ENCODE measurements at regions not wholly inside any gene's neighbourhood (a gene's known extent, or its start where the extent isn't known, plus 50 kb on each side); places are given as distances from the start of the nearest gene placed in this dataset.

DNA sequence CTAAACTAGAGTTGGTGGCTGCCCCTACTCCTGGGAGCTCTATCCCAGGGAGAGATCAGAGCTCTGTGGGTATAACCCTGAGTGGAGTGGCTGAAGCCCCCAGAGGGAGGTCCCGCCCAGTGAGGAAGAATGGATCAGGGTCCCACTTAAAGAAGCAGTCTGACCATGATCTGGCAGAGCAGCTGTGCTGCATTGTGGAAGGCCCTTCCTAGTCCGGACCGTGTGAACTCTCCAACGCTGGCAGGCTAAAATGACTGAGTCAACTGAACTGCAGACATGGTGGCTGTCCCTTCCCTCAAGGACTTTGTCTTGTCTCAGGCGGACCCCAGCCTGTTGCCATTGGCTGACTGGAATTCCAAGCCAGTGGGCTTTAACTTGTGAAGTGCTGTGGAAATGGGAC is 494.2 kb downstream of the FAM181B start:
- Histone ChIP-seq H3K4me3 (no peak overlapping the region), H3K27me3 (no peaks in the 10 kb centered on the region), H3K4me1 (no peaks in the 10 kb centered on the region), H3K27ac (no peak overlapping the region), H3K79me2 (ENCODE audit: low read depth) (no peaks in the 10 kb centered on the region), H4K20me1 (ENCODE audit: low read depth) (no peaks in the 10 kb centered on the region), H3K9me3 (ENCODE audit: low read depth) (no peaks in the 10 kb centered on the region), H3K36me3 (no peaks in the 10 kb centered on the region), H2AFZ (replicated peaks) (no peak overlapping the region), H3K9ac (no peak overlapping the region), H3F3A (ENCODE audit: low read depth) (no peaks in the 10 kb centered on the region), H3K4me2 (no peak overlapping the region)
- Mint-ChIP-seq H3K27me3 (ENCODE audit: insufficient read depth, low read depth) (no peaks in the 10 kb centered on the region), H3K36me3 (no peaks in the 10 kb centered on the region), H3K4me1 (no peaks in the 10 kb centered on the region), H3K4me3 (no peak overlapping the region), H3K27ac (no peak overlapping the region), H3K9me3 (no peaks in the 10 kb centered on the region)
- no peak for DNase-seq (ENCODE audit: low spot score)
- no peak for TF ChIP-seq EZH2phosphoT487 (IDR thresholded peaks at IDR 0.05)
- TF ChIP-seq, protein P1, sequence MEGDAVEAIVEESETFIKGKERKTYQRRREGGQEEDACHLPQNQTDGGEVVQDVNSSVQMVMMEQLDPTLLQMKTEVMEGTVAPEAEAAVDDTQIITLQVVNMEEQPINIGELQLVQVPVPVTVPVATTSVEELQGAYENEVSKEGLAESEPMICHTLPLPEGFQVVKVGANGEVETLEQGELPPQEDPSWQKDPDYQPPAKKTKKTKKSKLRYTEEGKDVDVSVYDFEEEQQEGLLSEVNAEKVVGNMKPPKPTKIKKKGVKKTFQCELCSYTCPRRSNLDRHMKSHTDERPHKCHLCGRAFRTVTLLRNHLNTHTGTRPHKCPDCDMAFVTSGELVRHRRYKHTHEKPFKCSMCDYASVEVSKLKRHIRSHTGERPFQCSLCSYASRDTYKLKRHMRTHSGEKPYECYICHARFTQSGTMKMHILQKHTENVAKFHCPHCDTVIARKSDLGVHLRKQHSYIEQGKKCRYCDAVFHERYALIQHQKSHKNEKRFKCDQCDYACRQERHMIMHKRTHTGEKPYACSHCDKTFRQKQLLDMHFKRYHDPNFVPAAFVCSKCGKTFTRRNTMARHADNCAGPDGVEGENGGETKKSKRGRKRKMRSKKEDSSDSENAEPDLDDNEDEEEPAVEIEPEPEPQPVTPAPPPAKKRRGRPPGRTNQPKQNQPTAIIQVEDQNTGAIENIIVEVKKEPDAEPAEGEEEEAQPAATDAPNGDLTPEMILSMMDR (IDR thresholded peaks at IDR 0.05) = no peak
- TF ChIP-seq EZH2 (IDR thresholded peaks at IDR 0.05) = no peak

DNA sequence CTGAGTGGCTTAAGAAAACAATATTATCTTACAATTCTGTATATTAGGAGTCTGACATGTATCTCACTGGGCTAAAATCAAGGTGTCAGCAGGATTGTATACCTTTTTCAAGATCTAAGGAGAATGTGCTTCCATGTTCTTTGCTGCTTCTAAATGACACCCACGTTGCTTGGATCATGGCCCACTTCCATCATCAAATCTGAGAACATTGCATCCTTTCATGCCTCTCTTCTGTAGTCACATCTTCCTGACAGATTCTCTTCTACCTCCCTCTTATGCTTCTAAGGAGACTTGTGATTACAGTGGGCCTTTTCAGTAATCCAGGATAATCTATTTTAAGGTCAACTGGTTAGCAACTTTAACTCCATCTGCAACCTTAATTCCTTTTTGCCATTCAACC is 499.4 kb downstream of the FAM181B start:
- H3K4me3 Mint-ChIP-seq = no peak overlapping the region
- H2AFZ ChIP-seq (replicated peaks) = no peak overlapping the region
- no peak overlapping the region for H3K27ac ChIP-seq
- H3K4me1 Mint-ChIP-seq = no peaks in the 10 kb centered on the region
- no peaks in the 10 kb centered on the region for H3K79me2 ChIP-seq (ENCODE audit: low read depth)
- no peak overlapping the region for H3K9ac ChIP-seq
- no peak overlapping the region for H3K4me2 ChIP-seq
- H3K27me3 Mint-ChIP-seq (ENCODE audit: insufficient read depth, low read depth) = no peaks in the 10 kb centered on the region
- no peaks in the 10 kb centered on the region for H3F3A ChIP-seq (ENCODE audit: low read depth)
- H3K9me3 ChIP-seq (ENCODE audit: low read depth) = no peaks in the 10 kb centered on the region
- no peaks in the 10 kb centered on the region for H3K9me3 Mint-ChIP-seq
- H3K36me3 Mint-ChIP-seq = no peaks in the 10 kb centered on the region
- DNase-seq (ENCODE audit: low spot score) = no peak
- no peak overlapping the region for H3K27ac Mint-ChIP-seq
- no peak overlapping the region for H3K4me3 ChIP-seq
- TF ChIP-seq, protein P1 (IDR thresholded peaks at IDR 0.05) = no peak
- TF ChIP-seq EZH2 (IDR thresholded peaks at IDR 0.05) (no peak), EZH2phosphoT487 (IDR thresholded peaks at IDR 0.05) (no peak)
- no peaks in the 10 kb centered on the region for H3K36me3 ChIP-seq
- no peaks in the 10 kb centered on the region for H3K4me1 ChIP-seq
- no peaks in the 10 kb centered on the region for H4K20me1 ChIP-seq (ENCODE audit: low read depth)
- no peaks in the 10 kb centered on the region for H3K27me3 ChIP-seq

DNA sequence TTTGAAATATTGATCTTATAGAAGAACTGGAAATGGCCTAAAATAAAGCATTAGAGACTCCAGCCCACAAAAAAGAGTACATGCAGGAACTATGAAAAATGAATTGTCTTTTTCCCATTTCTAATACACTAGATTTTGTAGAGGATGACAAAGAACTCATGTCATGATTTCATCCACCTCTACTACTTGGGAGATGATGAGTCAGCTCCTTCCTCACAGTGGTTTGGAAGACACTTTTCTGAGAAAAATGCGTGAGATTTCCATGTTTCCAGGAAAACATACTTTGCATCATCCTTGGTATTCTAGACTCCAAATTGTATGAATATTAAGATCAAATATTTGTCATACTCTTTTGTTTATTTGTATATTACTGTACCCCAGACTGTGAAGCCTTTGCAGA is 500.5 kb downstream of the FAM181B start:
- no peak overlapping the region for H3K27ac Mint-ChIP-seq
- no peaks in the 10 kb centered on the region for H3F3A ChIP-seq (ENCODE audit: low read depth)
- no peaks in the 10 kb centered on the region for H3K27me3 ChIP-seq
- no peak overlapping the region for H3K4me3 ChIP-seq
- no peak overlapping the region for H3K4me2 ChIP-seq
- H3K27ac ChIP-seq = no peak overlapping the region
- H3K36me3 Mint-ChIP-seq = no peaks in the 10 kb centered on the region
- no peaks in the 10 kb centered on the region for H3K27me3 Mint-ChIP-seq (ENCODE audit: insufficient read depth, low read depth)
- H3K9ac ChIP-seq = no peak overlapping the region
- no peaks in the 10 kb centered on the region for H3K4me1 Mint-ChIP-seq
- no peak overlapping the region for H3K4me3 Mint-ChIP-seq
- H4K20me1 ChIP-seq (ENCODE audit: low read depth) = no peaks in the 10 kb centered on the region
- no peak overlapping the region for H2AFZ ChIP-seq (replicated peaks)
- H3K9me3 Mint-ChIP-seq = no peaks in the 10 kb centered on the region
- no peaks in the 10 kb centered on the region for H3K79me2 ChIP-seq (ENCODE audit: low read depth)
- no peak for TF ChIP-seq EZH2phosphoT487 (IDR thresholded peaks at IDR 0.05)
- TF ChIP-seq EZH2 (IDR thresholded peaks at IDR 0.05) = no peak
- TF ChIP-seq, protein P1 (IDR thresholded peaks at IDR 0.05) = no peak
- H3K9me3 ChIP-seq (ENCODE audit: low read depth) = no peaks in the 10 kb centered on the region
- no peaks in the 10 kb centered on the region for H3K4me1 ChIP-seq
- H3K36me3 ChIP-seq = no peaks in the 10 kb centered on the region
- no peak for DNase-seq (ENCODE audit: low spot score)

DNA sequence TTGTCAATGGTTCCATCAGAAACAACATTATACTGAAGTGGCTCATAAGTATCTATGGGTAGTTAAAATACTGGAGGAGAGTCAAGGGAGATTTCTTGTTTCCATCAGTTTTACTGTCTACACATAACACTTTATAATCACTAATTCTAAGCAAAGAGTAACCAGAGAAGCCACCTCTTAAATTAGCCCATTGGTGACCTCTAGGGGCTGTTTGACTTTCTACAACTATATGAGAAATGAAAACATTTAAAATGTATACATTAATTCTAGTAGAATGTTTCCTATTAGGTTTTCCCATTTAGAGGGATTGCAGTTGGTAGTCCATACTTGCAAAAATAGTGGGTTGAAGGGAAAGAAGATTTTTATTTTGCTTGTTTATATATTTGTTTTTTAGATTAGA is 504.3 kb downstream of the FAM181B start:
- Mint-ChIP-seq H3K36me3 (no peaks in the 10 kb centered on the region), H3K27ac (no peak overlapping the region), H3K27me3 (ENCODE audit: insufficient read depth, low read depth) (no peaks in the 10 kb centered on the region), H3K4me1 (no peaks in the 10 kb centered on the region), H3K9me3 (no peaks in the 10 kb centered on the region), H3K4me3 (no peak overlapping the region)
- no peaks in the 10 kb centered on the region for H3K4me1 ChIP-seq
- no peak overlapping the region for H3K4me2 ChIP-seq
- H3F3A ChIP-seq (ENCODE audit: low read depth) = no peaks in the 10 kb centered on the region
- peak; percentile 40 for DNase-seq (ENCODE audit: low spot score)
- no peak overlapping the region for H2AFZ ChIP-seq (replicated peaks)
- H3K27me3 ChIP-seq = no peaks in the 10 kb centered on the region
- H3K9ac ChIP-seq = no peak overlapping the region
- H3K9me3 ChIP-seq (ENCODE audit: low read depth) = no peaks in the 10 kb centered on the region
- H4K20me1 ChIP-seq (ENCODE audit: low read depth) = no peaks in the 10 kb centered on the region
- no peak overlapping the region for H3K4me3 ChIP-seq
- no peak overlapping the region for H3K27ac ChIP-seq
- no peaks in the 10 kb centered on the region for H3K36me3 ChIP-seq
- H3K79me2 ChIP-seq (ENCODE audit: low read depth) = no peaks in the 10 kb centered on the region
- TF ChIP-seq, protein P1 (IDR thresholded peaks at IDR 0.05) = peak; percentile 68
- TF ChIP-seq EZH2phosphoT487 (IDR thresholded peaks at IDR 0.05) = no peak

All from neural progenitor cell (in vitro differentiated cells).